ENCODE measurements at regions not wholly inside any gene's neighbourhood (a gene's known extent, or its start where the extent isn't known, plus 50 kb on each side); places are given as distances from the start of the nearest gene placed in this dataset.
"Not testable (repeated sequence)": the region's sequence is repeated elsewhere in the genome, so short reads cannot be mapped to it uniquely, and the experiment has no call there.

GRCh38 chr1:10914056-10914455 is 98.4 kb upstream of the TARDBP start:
- DNase-seq, result no peak

- no peak for DNase-seq
Observed at GRCh38 chr1:10915594-10915993, 96.9 kb upstream of the TARDBP start.

GRCh38 chr1:10916311-10916710 is 96.1 kb upstream of the TARDBP start:
- DNase-seq, result no peak

GRCh38 chr1:10916991-10917390 is 95.5 kb upstream of the TARDBP start:
- DNase-seq, result no peak

GRCh38 chr1:10917513-10918454 is 94.7 kb upstream of the TARDBP start:
- no peak for DNase-seq

GRCh38 chr1:10918531-10918930 is 93.9 kb upstream of the TARDBP start:
- no peak for DNase-seq

- no peak for DNase-seq
Observed at GRCh38 chr1:10920063-10920626, 92.3 kb upstream of the TARDBP start.

GRCh38 chr1:10922315-10923060 is 90.0 kb upstream of the TARDBP start:
- DNase-seq, result not testable (repeated sequence)

GRCh38 chr1:10924030-10924429 is 88.4 kb upstream of the TARDBP start:
- DNase-seq, result no peak

GRCh38 chr1:10928654-10929053 is 83.8 kb upstream of the TARDBP start:
- DNase-seq, result no peak

- DNase-seq, result no peak
Observed at GRCh38 chr1:10932088-10932487, 80.4 kb upstream of the TARDBP start.

GRCh38 chr1:10934150-10934818 is 78.2 kb upstream of the TARDBP start:
- DNase-seq, result no peak

GRCh38 chr1:10935246-10935645 is 77.2 kb upstream of the TARDBP start:
- DNase-seq, result no peak

- DNase-seq, result no peak
Observed at GRCh38 chr1:10935724-10936123, 76.7 kb upstream of the TARDBP start.

- DNase-seq, result no peak
Observed at GRCh38 chr1:10936998-10937901, 75.2 kb upstream of the TARDBP start.

GRCh38 chr1:10938741-10939417 is 73.6 kb upstream of the TARDBP start:
- no peak for DNase-seq

- no peak for DNase-seq
Observed at GRCh38 chr1:10939654-10940450, 72.6 kb upstream of the TARDBP start.

- DNase-seq, result no peak
Observed at GRCh38 chr1:10940451-10940804, 72.0 kb upstream of the TARDBP start.

GRCh38 chr1:10940838-10941237 is 71.6 kb upstream of the TARDBP start:
- DNase-seq, result no peak

- no peak for DNase-seq
Observed at GRCh38 chr1:10941891-10942541, 70.4 kb upstream of the TARDBP start.

All from NCI-H1417 treated with DMSO at 0.1 percent for 48 hours (cell line).